ENCODE measurements at regions not wholly inside any gene's neighbourhood (a gene's known extent, or its start where the extent isn't known, plus 50 kb on each side); places are given as distances from the start of the nearest gene placed in this dataset.

- DNase-seq = no peak
These were observed 329.5 kb downstream of the MFSD1 start for GRCh38 chr3:159131376-159131775.

GRCh38 chr3:159137949-159138348, 336.1 kb downstream of the MFSD1 start:
- DNase-seq = no peak

DNA sequence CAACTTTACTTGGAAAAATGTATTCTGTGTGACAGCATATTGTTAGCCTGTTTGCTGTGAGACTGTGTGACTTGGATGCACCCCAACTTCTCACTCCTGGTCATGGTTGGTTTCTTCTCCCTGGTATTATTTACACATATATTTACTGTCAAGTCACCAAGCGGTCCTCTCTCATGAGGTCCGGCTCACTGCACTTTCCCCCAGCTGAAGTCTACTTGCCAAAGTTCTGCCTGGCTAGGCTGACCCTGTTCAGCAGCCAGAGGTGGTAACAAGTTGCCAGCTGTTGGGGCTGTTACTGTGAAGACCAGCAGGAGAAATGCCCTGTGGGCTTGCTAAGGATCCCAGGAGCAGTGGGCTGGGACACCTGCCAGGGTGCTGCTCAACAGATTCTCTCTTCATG, 337.5 kb downstream of the MFSD1 start:
- DNase-seq = no peak

DNA sequence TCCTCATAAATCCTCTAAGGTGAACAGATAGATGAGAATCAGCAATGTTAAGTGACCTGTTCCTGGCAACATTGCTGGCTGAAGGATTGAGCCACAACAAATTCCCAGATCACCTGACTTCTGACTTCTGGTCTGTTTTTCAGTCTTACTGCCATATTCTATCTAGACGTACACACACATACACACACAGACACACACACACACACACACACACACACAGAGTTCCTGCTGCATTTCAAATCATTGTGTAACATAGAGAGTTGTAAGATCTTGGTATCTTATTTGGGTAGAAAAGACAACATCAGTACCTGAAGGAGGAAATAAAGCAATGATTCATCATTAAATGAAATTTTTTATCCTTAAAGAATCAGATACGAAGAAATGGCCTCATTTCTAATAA, 342.6 kb downstream of the MFSD1 start:
- no peak for DNase-seq

DNA sequence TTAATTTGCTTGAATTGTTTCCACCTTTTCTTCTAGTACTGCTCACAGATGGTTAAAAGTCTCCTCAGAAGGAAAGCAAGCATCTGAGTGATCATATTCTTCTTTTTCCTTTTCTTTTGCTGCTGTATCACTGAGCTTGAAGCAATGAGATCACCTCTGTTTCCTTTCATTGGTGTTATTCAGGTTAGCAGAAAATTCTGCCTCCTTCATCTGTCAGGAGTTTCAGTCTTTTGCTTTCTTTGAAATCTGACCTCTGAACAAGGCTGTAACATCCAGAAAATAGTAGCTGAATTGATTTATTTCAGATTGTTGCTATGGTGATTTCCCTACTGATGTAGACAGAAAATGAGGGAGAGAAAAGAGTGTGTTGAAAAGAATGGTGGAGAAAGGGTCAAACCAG, 343.0 kb downstream of the MFSD1 start:
- DNase-seq = no peak

- no peak for DNase-seq
These were observed 344.5 kb downstream of the MFSD1 start for GRCh38 chr3:159146392-159146791.

GRCh38 chr3:159146856-159147435, 345.1 kb downstream of the MFSD1 start:
- DNase-seq = no peak

DNA sequence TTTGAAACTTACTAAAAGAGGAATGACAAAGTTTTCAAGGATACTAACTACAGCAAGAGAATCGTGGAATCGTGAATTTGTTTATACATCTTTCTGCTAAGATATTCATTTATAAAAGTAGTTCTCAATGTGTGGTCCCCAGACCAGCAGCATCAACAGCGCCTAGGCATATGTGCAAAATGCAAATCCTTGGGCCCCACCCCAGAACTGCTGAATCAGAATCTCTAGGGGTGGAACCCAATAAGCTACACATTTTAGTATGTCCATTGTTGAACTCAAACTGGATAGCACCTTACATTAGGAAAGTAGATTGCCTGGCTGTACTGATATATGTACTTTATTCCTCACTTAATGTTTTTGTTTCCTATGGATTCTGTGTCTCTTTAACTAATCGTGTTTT, 346.0 kb downstream of the MFSD1 start:
- no peak for DNase-seq

- no peak for DNase-seq
These were observed 346.6 kb downstream of the MFSD1 start for GRCh38 chr3:159148466-159148865.

DNA sequence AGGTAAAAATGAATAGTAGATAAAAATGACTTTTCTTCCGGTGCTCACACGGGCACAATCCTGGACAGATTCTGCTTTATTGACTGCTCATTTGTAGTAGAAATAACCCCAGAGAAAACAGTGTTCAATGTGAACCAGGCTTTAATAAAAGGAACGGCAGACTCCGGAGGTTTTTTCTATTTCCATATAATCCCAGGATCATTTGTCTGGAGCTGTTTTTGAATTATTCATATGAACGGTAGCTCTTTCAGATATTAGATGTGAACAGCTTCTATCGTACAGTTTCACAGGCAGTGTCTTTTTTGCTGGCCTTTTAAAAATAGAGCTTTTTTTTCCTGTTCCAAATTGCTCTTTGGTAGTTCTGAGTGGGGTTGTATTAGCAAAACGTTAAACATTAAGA, 347.3 kb downstream of the MFSD1 start:
- no peak for DNase-seq

DNA sequence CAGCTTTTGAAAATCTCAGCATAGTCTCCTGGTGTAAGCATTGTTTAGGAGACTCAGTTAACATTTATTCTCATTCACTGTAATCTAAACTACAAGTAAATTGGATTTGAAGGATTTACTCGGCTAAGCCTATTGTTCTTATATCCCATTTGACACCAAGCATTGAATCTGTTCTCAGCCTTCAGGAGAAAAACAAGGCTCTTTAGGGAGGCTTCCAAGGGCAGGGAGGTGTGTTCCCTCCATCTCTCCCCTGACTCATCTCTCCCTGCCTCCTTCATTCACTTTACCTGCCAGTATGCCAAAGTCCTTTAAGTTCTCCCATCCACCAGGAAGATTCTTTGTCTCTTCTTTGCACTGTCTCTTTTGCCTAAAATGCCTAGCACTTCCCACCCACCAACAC, 347.8 kb downstream of the MFSD1 start:
- DNase-seq = no peak

DNA sequence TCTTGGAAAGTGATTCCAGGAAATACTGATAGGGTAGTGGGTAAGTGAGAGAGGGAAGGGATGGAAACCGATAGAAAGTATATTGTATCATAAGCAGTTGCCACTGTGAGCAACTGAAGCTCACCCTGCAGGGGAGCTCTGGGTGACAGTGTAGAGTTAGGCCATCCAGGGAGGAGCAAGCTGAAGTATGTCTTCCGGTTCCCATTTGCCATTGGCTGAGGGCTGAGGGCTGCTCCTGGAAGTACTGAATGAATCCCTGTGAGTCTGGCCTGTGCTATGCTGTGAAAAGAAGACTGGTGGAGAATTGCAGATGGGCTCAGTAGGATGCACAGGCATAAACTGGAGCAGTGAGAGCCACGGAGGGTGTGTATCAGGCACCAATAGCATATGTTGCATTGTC, 348.3 kb downstream of the MFSD1 start:
- DNase-seq = no peak

DNA sequence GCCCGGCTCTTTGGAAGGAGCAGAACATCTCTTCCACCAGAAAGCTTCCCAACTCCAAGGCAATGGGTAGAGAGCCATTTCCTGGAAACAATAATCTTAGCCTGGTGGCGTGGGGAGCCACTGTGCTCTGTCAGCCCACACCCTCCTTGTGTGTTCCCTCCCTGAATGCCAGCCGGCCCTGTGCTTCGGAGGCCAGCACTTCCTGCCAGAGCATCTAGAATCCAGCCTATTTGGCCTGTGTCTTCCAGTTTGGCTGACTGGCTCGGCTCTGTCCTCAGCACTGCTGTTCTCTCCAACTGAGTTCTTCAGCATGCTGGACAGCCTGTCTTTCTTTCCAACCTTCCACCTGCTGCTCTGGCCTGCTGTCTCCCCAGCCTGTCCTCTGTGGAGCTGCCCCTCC, 349.3 kb downstream of the MFSD1 start:
- DNase-seq = no peak

GRCh38 chr3:159157275-159157674, 355.4 kb downstream of the MFSD1 start:
- DNase-seq = no peak

GRCh38 chr3:159158213-159158612, 356.4 kb downstream of the MFSD1 start:
- no peak for DNase-seq

- no peak for DNase-seq
These were observed 356.9 kb downstream of the MFSD1 start for GRCh38 chr3:159158801-159159200.

DNA sequence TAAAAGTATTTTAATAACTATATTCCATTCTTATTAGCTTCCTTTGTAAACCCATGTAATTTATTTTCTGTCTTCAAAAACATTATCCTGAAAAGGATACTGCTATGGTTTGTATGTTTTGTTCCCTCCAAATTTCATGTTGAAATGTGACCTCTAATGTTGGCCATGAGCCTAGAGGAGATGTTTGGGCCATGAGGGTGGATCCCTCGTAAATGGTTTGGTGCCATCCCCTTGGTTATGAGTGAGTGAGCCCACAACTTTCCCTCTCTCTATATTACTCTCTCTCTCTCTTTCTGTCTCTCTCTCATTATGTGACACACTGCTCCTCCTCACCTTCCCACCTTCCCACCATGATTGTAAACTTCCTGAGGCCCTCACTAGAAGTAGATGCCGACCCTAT, 357.7 kb downstream of the MFSD1 start:
- no peak for DNase-seq

- no peak for DNase-seq
These were observed 361.8 kb downstream of the MFSD1 start for GRCh38 chr3:159163656-159164055.

- DNase-seq = no peak
These were observed 364.1 kb downstream of the MFSD1 start for GRCh38 chr3:159165961-159166360.

DNA sequence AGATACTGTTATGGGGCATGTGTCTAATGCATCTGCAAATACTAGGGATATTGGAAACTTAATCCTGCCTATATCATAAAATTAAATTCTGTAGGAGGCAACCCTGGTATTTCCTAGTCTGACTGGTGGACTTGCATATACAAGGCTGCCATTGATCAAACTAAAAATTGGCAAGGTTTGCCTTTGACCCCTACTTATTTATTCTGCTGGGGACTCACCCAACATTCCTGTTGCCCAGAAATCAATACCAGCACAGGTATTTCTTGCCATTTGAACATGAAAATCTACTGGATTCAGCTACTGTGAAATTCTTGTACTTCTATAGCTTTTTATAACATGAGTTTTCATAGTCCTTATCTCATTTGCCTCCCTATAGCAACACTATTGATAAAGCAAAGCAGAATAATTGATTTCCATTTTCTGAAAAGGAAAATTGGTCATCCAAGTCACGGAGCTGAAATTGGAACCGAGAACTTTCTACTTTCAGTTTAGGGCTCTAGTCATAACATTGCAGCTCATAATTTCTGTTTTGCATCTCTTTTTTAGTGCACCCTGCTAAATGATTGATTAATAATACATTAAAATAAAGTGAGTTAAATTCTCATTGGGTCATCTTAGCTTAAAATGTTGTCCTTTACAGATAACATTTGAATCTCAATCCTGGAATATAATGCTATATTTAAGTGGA, 365.2 kb downstream of the MFSD1 start:
- DNase-seq = no peak

DNA sequence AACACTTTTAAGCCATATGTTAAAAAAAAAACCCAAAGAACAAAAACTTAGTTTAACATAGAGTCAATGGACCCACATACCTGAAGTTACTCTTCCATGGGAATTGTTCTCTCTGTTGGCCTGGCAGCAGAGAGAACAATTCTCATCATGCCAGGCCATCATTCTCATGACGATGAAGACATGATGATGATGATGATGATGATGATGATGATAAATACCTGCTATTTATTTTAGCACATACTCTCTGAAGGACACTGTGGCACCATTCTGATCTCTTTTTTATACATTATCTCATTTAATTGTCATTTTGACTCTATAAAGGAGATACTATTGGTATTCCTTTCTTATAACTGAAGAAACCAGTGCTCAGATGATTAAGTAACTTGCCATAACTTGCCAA, 366.9 kb downstream of the MFSD1 start:
- DNase-seq = no peak

DNA sequence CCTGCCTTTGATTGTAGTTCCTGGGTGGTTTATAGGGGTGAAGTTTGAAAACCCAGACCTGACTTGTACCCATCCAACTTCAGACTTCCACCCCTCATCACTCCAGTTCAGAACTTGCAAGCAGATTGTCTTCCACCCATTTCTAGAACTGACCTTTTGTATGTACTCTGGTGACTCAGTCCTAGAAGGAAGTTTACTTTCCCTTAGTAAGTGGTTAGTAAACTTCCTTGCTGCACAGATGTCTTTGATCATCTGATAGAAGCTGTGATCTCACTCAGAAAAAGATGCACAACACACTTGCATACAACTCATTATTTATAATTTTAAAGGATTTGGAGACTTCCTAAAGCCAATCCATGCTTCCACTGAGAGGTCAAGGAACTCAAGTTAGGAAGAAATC, 368.0 kb downstream of the MFSD1 start:
- DNase-seq = no peak

GRCh38 chr3:159170436-159171003, 368.7 kb downstream of the MFSD1 start:
- DNase-seq = no peak

DNA sequence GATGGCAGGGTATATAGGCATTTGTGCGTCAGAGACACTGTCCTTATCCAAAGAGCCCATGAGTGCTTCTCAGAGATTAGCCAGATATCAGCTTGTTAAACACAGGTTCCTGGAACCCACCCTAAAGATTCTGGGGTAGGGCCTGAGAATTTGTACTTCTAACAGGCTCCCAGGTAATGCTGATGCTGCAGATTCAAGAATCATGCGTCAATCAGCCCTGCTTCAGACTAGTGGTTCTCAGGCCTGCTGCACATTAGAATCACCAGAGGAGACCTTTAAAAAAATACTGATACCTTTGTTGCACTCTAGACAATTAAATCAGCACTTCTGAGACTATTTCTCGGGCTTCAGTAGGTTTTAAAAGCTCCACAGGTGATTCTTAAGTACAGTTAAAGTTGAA, 369.5 kb downstream of the MFSD1 start:
- DNase-seq = no peak

DNA sequence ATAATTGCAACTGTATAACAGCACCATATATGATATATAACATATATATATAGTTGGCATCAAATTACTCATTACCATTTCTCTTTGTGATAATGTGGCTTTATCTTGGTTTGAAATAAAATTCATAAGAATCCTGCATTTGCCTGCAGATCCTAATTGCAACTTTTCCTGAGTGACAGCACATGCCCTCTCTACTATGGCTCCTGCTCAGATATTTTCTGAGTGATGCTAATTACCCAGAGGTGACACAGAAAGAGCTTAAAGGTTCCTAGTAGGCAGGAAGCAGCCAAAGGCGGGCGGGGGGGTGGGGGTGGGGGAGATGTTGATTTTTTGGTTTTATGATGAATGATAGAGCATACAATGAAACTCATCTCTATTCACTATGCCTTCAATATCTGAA, 370.6 kb downstream of the MFSD1 start:
- no peak for DNase-seq

All from activated CD8-positive, alpha-beta memory T cell treated with anti-CD3 and anti-CD28 coated beads, Interleukin-2, amount 50 U/mL, for 48 hours (primary cell).